Neural cell (in vitro differentiated cells): ENCODE measurements at regions not wholly inside any gene's neighbourhood (a gene's known extent, or its start where the extent isn't known, plus 50 kb on each side); places are given as distances from the start of the nearest gene placed in this dataset.

Experiments
- H2AFZ ChIP-seq: fragments of 200-600, 300-800 bp; sonication (generic), shearing (Covaris generic); 2 replicates; pipeline ENCODE4 v1.6.0; 2014; ENCODE audit warnings: low read depth, mild to moderate bottlenecking, antibody characterized with exemption, low read length, moderate library complexity
- H3F3A ChIP-seq: fragments of 200-600 bp; shearing (Covaris generic); 2 replicates; pipeline ENCODE4 v1.6.1; 2016; ENCODE audit warnings: mild to moderate bottlenecking, moderate library complexity, mixed read lengths, antibody characterized with exemption, low read length; ENCODE audit not compliant: insufficient read depth, poor library complexity, severe bottlenecking
- H3K27ac ChIP-seq: fragments of 200-600, 300-800 bp; sonication (generic), shearing (Covaris generic); 2 replicates; pipeline ENCODE4 v1.5.1; 2014; ENCODE audit warnings: mild to moderate bottlenecking, low read length, moderate library complexity
- H3K27me3 ChIP-seq: fragments of 300-800, 200-600 bp; sonication (generic), shearing (Covaris generic); 2 replicates; pipeline ENCODE4 v1.6.0; 2014; ENCODE audit warnings: mild to moderate bottlenecking, low read depth, low read length, moderate library complexity; ENCODE audit not compliant: insufficient read depth
- H3K36me3 ChIP-seq: fragments of 300-800, 200-600 bp; sonication (generic), shearing (Covaris generic); 2 replicates; pipeline ENCODE4 v1.5.1; 2014; ENCODE audit warnings: mild to moderate bottlenecking, antibody characterized with exemption, low read length, moderate library complexity; ENCODE audit not compliant: insufficient read depth
- H3K4me2 ChIP-seq: fragments of 300-800, 200-600 bp; sonication (generic), shearing (Covaris generic); 2 replicates; pipeline ENCODE4 v1.6.0; 2014; ENCODE audit warnings: mild to moderate bottlenecking, low read length
- H3K4me3 ChIP-seq: fragments of 300-800, 200-600 bp; sonication (generic), shearing (Covaris generic); 2 replicates; pipeline ENCODE4 v1.5.1; 2014; ENCODE audit warnings: mild to moderate bottlenecking, low read length, moderate library complexity
- H3K79me2 ChIP-seq: fragments of 200-600 bp; shearing (Covaris generic); replicated peaks from 2 replicates; pipeline ENCODE4 v1.6.0; 2014; ENCODE audit warnings: mild to moderate bottlenecking, low read length, moderate library complexity; ENCODE audit not compliant: insufficient read depth
- H3K9ac ChIP-seq: fragments of 300-800, 200-600 bp; sonication (generic), shearing (Covaris generic); 2 replicates; pipeline ENCODE4 v1.6.1; 2016; ENCODE audit warnings: mild to moderate bottlenecking, low read length, mixed read lengths
- H3K9me2 ChIP-seq: fragments of 200-600 bp; shearing (Covaris generic); 2 replicates; pipeline ENCODE4 v1.6.1; 2016; ENCODE audit warnings: mild to moderate bottlenecking, low read length, mixed read lengths; ENCODE audit not compliant: insufficient read depth
- H3K9me3 ChIP-seq: fragments of 200-600, 300-800 bp; sonication (generic), shearing (Covaris generic); 2 replicates; pipeline ENCODE4 v1.6.1; 2016; ENCODE audit warnings: mild to moderate bottlenecking, mixed run types, low read length, moderate library complexity, mixed read lengths
- H4K20me1 ChIP-seq: fragments of 200-600 bp; shearing (Covaris generic); 2 replicates; pipeline ENCODE4 v1.6.1; 2016; ENCODE audit warnings: mild to moderate bottlenecking, mixed run types; ENCODE audit not compliant: insufficient read depth
- CTCF ChIP-seq: fragments of 450-650 bp; IDR thresholded peaks from 2 replicates; pipeline ENCODE4 v1.5.1; 2014; ENCODE audit warnings: antibody characterized with exemption, mild to moderate bottlenecking, moderate library complexity; ENCODE audit not compliant: poor library complexity, severe bottlenecking
- EP300 ChIP-seq: fragments of 450-650 bp; conservative IDR thresholded peaks from 2 replicates; pipeline ENCODE4 v1.6.1; 2014; ENCODE audit warnings: antibody characterized with exemption, mild to moderate bottlenecking, moderate library complexity; ENCODE audit not compliant: poor library complexity, severe bottlenecking
- EZH2 ChIP-seq: fragments of 200-600, 300-800 bp; shearing (Covaris generic), sonication (generic); IDR thresholded peaks from 2 replicates; pipeline ENCODE4 v1.6.1; 2014; ENCODE audit warnings: antibody characterized with exemption, low read length, borderline replicate concordance, mild to moderate bottlenecking; ENCODE audit not compliant: insufficient read depth, poor library complexity, severe bottlenecking
- MXI1 ChIP-seq: fragments of 450-650 bp; conservative IDR thresholded peaks from 2 replicates; pipeline ENCODE4 v1.6.1; 2014; ENCODE audit warnings: antibody characterized with exemption, mild to moderate bottlenecking; ENCODE audit not compliant: poor library complexity, severe bottlenecking
- POLR2AphosphoS5 ChIP-seq: IDR thresholded peaks from 2 replicates; pipeline ENCODE4 v1.6.1; 2012
- RAD21 ChIP-seq: fragments of 450-650 bp; conservative IDR thresholded peaks from 2 replicates; pipeline ENCODE4 v1.6.1; 2014; ENCODE audit warnings: antibody characterized with exemption, mild to moderate bottlenecking, moderate library complexity
- REST ChIP-seq: IDR thresholded peaks from 2 replicates; pipeline ENCODE4 v1.6.1; 2012; ENCODE audit warnings: borderline replicate concordance
- SMC3 ChIP-seq: fragments of 450-650 bp; conservative IDR thresholded peaks from 2 replicates; pipeline ENCODE4 v1.6.1; 2014; ENCODE audit warnings: antibody characterized with exemption, mild to moderate bottlenecking, moderate library complexity; ENCODE audit not compliant: poor library complexity
- TAF1 ChIP-seq: IDR thresholded peaks from 2 replicates; pipeline ENCODE4 v1.6.1; 2012; ENCODE audit warnings: low read depth

DNA sequence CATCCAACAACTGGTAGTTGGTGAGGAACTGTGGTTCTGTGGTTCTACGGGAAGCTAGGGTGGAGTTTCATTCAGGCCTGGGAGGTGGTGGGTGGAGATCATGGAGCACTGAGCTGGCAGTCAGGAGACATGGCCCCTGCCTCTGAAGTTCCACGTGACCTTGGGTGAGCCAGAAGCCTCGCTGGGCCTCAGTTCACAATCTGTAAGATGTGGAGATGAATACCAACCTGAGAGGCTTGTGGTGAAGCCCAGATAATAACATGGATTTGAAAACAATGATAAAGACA lies 177.9 kb downstream of the MACROH2A1 start:
- Histone ChIP-seq H3K4me2 (no peak overlapping the region), H3K79me2 (no peaks in the 10 kb centered on the region), H3K9me3 (no peaks in the 10 kb centered on the region), H3K27ac (no peak overlapping the region), H3K36me3 (no peaks in the 10 kb centered on the region), H3K27me3 (no peaks in the 10 kb centered on the region), H3K4me3 (no peak overlapping the region), H2AFZ (no peak overlapping the region), H3K9ac (no peak overlapping the region), H3F3A (no peaks in the 10 kb centered on the region), H4K20me1 (no peaks in the 10 kb centered on the region), H3K9me2 (no peaks in the 10 kb centered on the region)
- TF ChIP-seq RAD21, result no peak
- no peak for TF ChIP-seq EZH2
- TF ChIP-seq CTCF, result no peak
- TF ChIP-seq SMC3, result no peak
- TF ChIP-seq TAF1, result no peak
- no peak for TF ChIP-seq POLR2AphosphoS5
- no peak for TF ChIP-seq REST
- no peak for TF ChIP-seq MXI1
- TF ChIP-seq EP300, result no peak

GRCh38 chr5:135220394-135221186 lies 178.4 kb downstream of the MACROH2A1 start:
- H3K9ac ChIP-seq, result no peak overlapping the region
- H4K20me1 ChIP-seq, result no peaks in the 10 kb centered on the region
- no peaks in the 10 kb centered on the region for H3K9me3 ChIP-seq
- H3K79me2 ChIP-seq, result no peaks in the 10 kb centered on the region
- no peaks in the 10 kb centered on the region for H3K27me3 ChIP-seq
- H2AFZ ChIP-seq, result no peak overlapping the region
- no peak overlapping the region for H3K4me3 ChIP-seq
- no peaks in the 10 kb centered on the region for H3K9me2 ChIP-seq
- H3K27ac ChIP-seq, result no peak overlapping the region
- no peak overlapping the region for H3K4me2 ChIP-seq
- no peaks in the 10 kb centered on the region for H3K36me3 ChIP-seq
- no peaks in the 10 kb centered on the region for H3F3A ChIP-seq
- no peak for TF ChIP-seq REST
- no peak for TF ChIP-seq RAD21
- no peak for TF ChIP-seq MXI1
- TF ChIP-seq TAF1, result no peak
- no peak for TF ChIP-seq POLR2AphosphoS5
- no peak for TF ChIP-seq SMC3
- no peak for TF ChIP-seq EZH2
- no peak for TF ChIP-seq CTCF
- no peak for TF ChIP-seq EP300
